COLO668 (cell line): ENCODE measurements at regions not wholly inside any gene's neighbourhood (a gene's known extent, or its start where the extent isn't known, plus 50 kb on each side); places are given as distances from the start of the nearest gene placed in this dataset.

Source experiments
- DNase-seq: peaks from one replicate; lab custom pipeline; 2025; ENCODE audit not compliant: unreplicated experiment; lab: John Stamatoyannopoulos, UW

DNA sequence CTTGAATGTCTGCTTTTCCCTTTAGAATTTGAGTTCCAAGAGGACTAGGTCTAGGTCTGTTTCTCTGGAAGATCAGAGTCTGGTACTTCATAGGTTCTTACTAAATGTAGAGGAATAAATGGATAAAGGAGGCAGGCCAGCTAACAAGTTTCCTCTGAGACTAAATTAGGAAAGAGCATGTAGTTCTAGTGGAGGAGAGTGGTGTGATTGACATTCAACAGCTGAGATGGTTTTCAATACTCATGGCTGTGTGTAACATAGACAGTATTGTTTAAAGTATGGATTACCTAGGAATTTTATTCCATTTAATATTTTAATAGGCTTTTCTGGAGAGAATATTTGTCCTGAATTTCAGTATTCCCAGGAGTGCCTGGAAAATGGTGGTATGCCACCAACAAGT lies 364.7 kb downstream of the METTL15 start:
- DNase-seq: no peak

DNA sequence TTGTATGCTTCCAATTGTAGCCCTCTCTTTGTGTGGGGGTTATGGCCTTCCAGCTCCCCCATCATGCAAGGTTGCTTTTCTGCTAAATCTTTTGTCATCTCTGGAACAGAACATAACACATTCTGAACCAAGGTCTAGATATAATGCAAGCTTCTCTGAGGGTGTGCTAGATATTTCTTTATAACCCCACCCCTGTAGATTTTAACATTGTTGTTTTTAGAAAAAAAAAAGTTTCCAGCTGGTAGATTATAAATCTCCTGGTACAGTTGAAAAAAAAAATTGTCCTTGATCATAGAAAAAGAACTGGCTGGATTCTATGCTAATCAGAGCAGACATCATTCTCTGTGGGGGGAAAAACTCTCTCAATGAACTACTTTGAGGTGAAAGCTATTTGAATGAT lies 363.3 kb downstream of the METTL15 start:
- no peak for DNase-seq

DNA sequence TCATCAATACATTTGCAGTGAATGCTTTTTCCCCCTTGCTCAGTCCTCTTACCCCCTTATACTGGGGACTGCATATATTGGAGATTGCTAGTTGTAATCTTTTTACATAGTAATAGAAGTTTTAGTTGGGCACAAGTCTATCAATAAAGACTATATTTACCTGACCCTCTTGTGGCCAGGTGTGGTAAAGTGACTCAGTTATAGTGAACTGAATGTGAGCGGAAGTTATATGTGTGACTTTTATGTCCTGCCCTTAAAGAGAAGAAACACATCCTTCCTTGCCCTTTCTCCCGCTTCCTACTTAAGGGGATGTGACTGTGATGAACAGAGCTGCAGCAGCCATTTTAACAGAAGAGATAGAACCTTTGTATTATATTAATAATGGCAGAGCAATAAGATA lies 362.0 kb downstream of the METTL15 start:
- DNase-seq: no peak

GRCh38 chr11:28466506-28466905 lies 358.3 kb downstream of the METTL15 start:
- no peak for DNase-seq

DNA sequence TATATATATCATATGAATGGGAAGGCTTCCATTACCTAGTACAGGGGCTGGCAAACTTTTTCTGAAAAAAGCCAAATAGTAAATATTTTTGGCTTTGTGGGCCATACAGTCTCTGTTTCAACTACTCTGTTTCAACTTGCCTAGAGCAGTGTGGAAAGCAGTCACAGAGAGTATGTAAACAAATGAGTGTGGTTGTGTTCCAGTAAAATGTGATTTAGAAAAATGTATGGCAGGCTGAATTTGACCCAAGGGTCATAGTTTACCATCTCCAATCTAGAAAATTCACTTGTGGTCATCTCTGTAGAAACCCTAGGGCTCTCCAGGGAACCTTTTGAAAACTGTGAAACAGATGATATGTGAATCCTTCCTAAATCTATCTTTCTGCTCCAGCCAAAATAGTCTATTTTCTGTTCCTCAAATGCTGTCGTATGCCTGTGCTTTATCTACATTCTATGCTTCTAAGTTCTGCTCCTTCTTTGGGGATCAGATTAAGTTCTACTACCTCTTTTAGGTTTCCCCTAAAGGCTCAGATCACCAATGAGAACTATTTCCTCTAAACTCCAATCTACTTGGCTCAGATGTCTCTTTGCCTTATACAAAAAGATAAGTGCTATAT lies 356.2 kb downstream of the METTL15 start:
- DNase-seq: no peak

DNA sequence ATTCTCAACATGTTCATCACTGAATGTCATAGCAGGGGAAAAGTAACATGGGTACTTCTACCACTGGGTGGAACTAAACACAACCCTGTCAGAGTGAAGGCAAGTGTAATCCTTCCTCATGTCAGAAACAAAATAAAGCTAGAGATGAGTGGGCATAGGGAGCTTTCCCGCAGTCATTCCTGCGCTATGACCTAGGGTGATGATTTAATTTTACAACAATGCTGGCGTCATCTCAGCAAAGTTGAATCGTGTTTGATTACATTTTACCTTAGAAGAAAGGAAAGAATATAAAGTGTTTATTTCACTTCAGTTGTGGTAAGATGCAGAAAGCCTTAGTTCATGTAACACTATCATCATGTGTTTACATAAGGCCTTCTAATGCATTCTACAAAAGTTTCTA lies 355.6 kb downstream of the METTL15 start:
- no peak for DNase-seq

- no peak for DNase-seq
Measured at GRCh38 chr11:28461846-28462245, 353.7 kb downstream of the METTL15 start.

DNA sequence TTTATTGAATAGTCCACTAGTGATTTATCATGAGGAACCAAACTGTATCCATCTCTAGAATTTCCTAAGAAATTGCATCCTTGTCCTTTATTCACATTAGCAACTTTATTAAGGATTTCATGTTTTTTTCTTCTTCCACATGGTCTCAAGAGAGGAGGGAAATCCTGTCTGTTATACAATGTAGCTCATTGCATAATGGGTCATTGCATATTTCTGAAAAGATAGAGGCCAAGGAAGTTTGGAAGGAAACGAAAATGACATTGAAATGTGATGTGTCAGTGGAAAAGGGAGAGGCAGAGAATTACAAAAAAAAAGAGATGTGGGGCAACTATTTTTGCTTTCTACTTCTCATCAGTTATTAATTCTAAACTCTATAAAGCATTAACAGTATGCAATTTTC lies 353.1 kb downstream of the METTL15 start:
- no peak for DNase-seq

DNA sequence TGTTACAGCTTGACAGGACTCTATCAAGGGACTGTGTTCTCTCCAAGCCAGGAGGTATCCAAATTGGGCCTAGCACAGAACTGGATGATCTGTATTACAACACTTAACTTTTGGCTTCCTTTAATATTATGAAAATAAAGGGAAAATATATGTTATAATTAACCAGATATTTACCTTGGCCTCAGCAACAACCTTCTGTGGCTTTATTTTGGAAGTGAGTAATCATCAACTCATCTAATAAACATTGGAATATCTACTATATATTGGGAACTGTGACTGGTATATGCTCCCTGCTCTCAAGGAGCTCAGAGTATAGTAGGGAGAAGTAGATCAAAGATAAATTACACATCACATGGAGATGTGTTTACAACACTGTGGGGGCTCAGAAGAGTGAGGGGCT lies 352.2 kb downstream of the METTL15 start:
- no peak for DNase-seq

GRCh38 chr11:28459912-28460311 lies 351.7 kb downstream of the METTL15 start:
- DNase-seq: no peak

GRCh38 chr11:28457481-28458065 lies 349.4 kb downstream of the METTL15 start:
- DNase-seq: no peak

GRCh38 chr11:28448186-28448585 lies 340.0 kb downstream of the METTL15 start:
- no peak for DNase-seq

DNA sequence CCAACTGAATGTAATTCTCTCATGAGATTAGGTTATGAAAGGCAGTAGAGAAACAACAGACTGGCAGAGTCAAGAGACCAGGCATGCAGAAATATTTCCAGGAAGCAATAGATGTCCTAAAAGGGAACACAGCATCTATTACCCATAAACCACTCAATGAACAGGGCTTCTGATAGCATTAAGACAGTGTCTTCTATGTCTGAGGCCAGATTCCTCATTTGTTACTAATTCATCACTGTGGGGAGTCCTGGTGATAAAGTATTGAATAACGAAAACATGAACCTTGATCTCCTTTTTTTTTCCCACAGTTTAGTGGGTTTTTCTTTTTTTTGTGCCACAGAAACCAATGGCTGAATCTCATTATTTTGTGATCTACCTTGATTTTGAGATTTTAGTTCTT lies 339.0 kb downstream of the METTL15 start:
- DNase-seq: no peak

DNA sequence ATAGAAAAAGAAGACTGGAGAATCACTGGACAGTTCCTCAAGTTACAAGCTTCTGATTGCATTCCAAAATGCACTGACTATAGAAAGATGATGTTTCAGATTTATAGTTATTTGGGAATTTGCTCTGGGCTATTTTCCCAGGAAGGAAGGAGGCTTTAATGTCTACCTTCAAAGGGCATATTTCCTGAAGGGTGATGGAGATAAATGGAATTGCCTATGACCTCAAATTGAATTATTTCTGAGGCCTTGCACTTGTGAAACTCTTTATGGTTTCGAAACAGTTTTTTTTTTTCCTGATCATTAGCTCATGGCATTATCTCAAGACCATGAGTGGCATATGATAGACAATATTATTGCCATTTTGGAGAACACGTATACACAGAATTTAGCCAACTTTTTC lies 333.9 kb downstream of the METTL15 start:
- DNase-seq: no peak

- DNase-seq: no peak
Measured at GRCh38 chr11:28439403-28439802, 331.2 kb downstream of the METTL15 start.

DNA sequence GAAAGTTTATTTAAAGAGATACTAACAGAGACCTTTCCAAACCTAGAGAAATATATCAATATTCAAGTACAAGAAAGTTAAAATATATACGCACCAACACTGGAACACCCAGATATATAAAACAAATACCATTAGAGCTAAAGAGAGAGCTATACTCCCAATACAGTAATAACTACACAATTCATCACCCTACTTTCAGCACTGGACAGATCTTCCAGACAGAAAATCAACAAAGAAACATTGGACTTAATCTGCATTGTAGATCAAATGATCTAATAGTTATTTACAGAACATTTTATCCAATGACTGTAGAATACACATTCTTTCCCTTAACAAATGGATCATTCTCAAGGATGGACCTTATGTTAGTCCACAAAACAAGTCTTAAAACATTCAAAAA lies 311.9 kb downstream of the METTL15 start:
- no peak for DNase-seq

DNA sequence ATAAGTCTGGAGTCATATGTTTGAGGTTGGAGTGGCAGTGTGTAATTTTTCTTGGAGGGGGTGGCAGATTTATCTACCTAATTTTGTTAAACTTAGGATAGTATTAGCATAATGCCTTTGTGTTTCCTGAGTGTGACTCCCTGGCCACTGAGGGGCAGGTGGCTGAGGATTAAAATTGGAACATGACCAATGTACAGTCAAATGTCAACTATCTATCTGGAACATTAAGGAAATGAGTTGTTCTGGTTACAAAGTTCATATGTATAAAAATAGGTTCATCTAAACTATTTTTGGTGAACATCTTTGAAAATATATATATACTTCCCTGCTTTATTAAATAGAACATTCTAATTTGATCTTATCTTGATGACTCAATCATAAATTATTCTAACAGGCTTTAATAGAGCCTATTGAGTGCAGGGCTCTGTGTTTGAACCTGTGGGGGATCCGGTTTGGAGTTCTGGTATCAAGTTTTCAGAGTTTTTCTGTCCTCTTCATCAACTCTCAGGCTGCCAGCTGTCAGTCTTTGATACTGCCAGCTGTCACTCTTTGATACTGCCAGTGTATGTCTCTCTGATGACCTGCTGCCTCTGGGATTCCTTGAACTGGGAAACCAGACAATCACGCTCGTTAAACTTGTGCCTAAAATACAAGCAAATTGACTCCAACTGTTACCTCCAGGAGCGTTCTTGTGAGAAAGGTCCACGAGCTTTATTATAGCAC lies 309.6 kb downstream of the METTL15 start:
- DNase-seq: no peak

DNA sequence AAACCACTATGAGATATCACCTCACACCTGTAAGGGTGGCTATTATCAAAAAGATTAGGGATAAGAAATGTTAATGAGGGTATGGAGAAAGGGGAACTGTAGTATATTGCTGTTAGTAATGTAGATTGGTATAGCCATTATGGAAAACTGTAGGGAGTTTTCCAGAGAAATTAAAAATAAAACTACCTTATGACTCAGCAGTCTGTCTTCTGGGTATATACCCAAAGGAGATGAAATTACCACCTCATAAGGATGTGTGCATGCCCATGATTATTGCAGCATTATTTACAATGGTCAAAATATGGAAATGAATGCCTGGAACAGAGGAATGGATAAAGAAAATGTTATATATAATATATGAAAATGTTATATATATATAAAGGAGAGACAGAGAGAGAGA lies 303.8 kb downstream of the METTL15 start:
- DNase-seq: no peak

DNA sequence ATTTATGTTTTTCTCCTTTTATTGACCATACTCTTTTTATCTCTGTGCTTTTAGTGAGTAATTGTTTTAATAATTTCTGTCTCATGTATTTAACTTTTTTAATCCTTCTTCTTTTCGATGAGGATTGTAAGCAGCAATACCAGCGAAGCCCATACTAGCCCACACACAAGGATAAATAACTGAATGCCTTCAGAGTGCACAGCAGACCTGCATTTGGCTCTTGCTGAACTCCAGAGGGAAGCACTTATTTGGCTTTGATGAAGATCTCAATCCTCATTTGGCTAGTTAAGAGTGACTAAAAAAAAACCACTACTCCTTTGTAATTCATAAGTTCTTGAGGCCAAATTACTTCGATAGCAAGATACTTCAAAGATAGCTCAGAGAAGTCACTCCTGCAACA lies 293.3 kb downstream of the METTL15 start:
- no peak for DNase-seq

DNA sequence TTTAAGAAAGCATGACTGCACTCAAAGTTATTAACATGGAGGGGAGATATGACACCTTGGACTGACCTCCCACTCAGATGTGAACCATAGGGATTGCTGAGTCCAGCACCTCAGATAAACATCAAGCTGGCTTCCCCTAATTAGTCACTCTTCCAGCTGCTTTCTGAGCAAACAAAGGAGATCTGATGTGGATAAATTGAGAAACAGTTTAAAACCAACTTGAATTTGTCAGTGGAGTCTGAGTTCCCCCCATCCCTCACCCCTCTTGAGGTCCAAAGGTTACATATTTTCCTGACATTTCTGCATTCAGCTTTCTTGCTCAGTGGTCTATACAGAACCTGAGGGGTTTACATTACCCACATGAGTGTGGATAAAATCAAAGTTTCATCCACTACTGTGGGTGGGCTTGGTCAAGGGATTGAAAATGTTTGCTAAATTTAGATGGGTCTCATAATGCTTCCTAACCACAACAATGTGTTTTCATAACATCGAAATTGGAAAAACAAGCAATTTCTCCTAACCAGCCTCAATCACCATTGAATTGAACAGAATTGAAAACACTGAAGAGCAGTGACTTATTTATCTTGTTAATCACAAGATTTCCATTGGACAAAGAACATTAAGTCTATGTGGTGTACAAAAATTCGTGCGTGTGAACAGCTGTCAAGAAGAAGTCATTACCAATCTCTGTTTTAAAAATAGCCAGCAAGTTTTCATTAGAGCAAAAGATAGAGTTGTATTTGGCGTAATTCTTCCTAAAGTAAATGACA lies 292.3 kb downstream of the METTL15 start:
- no peak for DNase-seq

DNA sequence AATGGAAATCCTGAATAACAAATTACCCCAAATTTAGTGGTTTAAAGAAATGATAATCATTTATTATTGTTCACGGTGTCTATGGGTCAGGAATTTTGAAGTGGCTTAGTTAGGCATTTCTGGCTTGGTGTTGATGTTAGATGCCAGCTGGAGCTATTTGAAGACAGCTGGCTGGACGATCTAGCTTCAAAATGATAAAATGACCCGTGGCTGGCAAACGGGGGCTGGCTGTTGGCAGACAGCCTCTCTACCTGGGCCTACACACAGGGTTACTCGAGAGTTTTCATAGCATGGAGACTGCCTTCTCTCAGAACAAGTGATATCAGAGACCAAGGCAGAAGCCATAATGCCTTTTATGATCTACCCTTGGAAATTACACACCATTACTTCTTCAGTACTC lies 285.2 kb downstream of the METTL15 start:
- DNase-seq: no peak

DNA sequence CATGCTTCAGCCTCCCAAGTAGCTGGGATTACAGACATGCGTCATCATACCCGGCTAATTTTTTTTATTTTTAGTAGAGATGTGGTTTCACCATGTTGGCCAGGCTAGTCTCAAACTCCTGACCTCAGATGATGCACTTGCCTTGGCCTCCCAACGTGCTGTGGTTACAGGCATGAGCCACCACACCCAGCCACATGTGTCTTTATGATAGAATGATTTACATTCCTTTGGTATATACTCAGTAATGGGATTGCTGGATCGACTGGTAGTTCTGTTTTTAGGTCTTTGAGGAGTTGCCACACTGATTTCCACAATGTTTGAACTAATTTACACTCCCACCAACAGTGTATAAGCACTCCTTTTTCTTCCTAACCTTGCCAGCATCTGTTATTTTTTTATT lies 276.2 kb downstream of the METTL15 start:
- no peak for DNase-seq
